H4 (cell line): ENCODE measurements at regions not wholly inside any gene's neighbourhood (a gene's known extent, or its start where the extent isn't known, plus 50 kb on each side); places are given as distances from the start of the nearest gene placed in this dataset.
"Not testable (repeated sequence)": the region's sequence is repeated elsewhere in the genome, so short reads cannot be mapped to it uniquely, and the experiment has no call there.

Experiments
- DNase-seq: peaks from one replicate; pipeline ENCODE4 v3.0.0-alpha.2; 2015; ENCODE audit warnings: low spot score

GRCh38 chr1:91098299-91098906, 76.6 kb upstream of the ZNF644 start:
- no peak for DNase-seq

GRCh38 chr1:91095321-91095720, 73.5 kb upstream of the ZNF644 start:
- not testable (repeated sequence) for DNase-seq

- peak; percentile 20 for DNase-seq
Measured at GRCh38 chr1:91092503-91092902, 70.7 kb upstream of the ZNF644 start.

GRCh38 chr1:91091812-91092211, 70.0 kb upstream of the ZNF644 start:
- DNase-seq: peak; percentile 68

- DNase-seq: no peak
Measured at GRCh38 chr1:91080650-91081049, 58.8 kb upstream of the ZNF644 start.

GRCh38 chr1:91078859-91079258, 57.0 kb upstream of the ZNF644 start:
- no peak for DNase-seq

GRCh38 chr1:91076834-91077233, 55.0 kb upstream of the ZNF644 start:
- no peak for DNase-seq

- no peak for DNase-seq
Measured at GRCh38 chr1:91075233-91076135, 53.6 kb upstream of the ZNF644 start.

- DNase-seq: no peak
Measured at GRCh38 chr1:91073299-91073698, 51.5 kb upstream of the ZNF644 start.

- no peak for DNase-seq
Measured at GRCh38 chr1:91071838-91072237, 50.0 kb upstream of the ZNF644 start.
